Right hindlimb (tissue), 1 donor: ENCODE measurements at regions not wholly inside any gene's neighbourhood (a gene's known extent, or its start where the extent isn't known, plus 50 kb on each side); places are given as distances from the start of the nearest gene placed in this dataset.

ENCODE experiments used
- DNase-seq: peaks from one replicate; pipeline ENCODE4 v3.0.0-alpha.2; 2018

DNA sequence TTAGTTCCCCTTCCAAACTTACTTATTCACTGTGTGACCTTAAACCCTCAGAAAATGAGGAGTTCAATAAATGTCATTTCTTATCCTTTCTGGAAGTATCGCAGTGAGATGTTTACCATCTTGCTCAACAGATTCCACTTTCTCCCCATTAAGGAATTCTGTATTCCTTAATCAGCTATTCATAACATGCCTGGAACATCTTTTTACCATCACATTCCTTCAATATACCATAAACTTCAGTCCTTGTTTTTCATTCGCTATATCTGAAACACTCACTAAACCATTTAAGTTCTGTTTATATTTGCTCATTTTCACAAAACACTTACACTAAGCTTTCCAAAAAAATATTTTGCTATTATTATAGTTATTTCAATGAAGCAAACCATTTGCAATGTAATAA lies 1158.6 kb downstream of the CDH12 start:
- DNase-seq: no peak

DNA sequence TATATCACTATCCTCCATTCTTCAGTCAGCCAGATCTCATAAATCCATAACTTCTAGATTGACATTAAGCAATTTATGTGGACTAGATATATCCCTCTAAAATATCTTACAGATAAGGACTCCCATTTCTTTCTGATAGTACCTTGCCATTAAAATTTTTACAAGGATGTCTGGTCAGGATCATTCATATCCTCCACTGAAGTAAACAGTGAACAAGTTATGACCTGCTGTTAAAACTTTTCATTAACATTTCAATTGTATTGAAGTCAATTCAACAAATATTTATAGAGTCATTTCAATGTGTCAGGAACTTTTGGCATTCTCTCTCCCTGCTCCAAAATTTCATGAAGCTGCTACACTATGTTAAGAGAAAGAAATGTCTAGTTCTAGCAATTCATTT lies 1159.6 kb downstream of the CDH12 start:
- DNase-seq: no peak

DNA sequence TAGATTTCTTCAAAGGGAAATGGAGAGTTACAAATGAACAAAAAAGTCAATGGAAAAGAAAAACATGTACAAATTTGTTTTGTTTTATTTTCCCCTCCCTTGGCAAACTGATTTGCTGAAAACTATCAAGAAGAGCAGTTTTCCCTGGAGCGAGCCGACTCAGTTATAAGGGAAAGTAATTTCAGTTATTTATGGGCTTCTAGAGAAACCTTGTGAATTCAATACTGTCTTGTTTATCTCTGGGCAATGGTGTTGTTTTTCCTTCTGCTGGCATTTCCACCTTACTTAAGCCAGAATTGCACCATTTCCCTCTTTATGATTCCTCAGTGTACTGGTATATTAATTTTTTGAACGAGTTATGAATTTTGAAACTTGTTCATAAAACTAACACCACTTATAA lies 1163.6 kb downstream of the CDH12 start:
- DNase-seq: no peak

DNA sequence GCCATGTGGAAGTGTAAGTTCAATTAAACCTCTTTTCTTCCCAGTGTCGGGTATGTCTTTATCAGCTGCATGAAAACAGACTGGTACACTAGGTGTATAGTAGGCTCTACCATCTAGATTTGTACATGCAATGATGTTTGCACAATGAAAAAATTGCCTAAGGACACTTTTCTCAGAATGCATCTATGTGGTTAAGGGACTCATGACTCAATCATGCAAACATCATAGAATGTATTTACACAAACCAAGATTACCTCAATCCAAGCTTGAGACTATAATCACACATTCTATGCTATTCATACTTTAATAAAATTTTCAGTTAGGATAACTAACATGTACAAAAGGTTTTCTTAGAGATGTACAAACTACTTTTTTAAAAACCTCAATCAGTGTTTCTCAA lies 1164.5 kb downstream of the CDH12 start:
- DNase-seq: no peak

DNA sequence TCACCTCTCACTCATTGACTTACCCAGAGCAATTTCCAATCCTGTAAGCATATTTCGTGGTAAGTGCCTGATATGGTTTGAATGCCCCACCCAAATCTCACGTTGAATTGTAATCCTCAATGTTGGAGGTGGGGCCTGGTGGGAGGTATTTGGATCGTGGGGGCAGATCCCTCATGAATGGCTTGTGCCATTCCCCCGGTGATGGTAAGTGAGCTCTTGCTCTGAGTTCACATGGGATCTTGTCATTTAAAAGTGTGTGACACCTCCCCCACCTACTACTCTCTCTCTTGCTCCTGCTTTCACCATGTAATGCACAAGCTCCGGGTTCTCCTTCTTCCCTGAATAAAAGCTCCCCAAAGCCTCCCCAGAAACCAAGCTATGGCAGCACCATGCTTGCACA lies 1165.5 kb downstream of the CDH12 start:
- DNase-seq: no peak

DNA sequence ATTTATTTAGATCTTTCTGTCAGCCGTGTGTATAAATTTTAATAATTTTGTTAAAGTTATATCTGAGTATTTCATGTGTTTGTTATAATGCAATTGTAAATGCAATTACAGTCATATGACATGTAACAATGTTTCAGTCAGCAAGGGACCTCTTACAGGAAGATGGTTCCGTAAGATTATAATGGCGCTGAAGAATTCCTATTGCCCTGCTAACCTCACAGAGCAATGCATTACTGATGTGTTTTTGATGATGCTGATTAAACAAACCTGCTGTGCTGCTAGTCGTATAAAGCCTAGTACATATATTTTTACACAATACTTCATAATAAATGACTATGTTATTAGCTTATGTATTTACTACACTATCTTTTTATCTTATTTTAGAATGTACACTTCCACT lies 1166.4 kb downstream of the CDH12 start:
- no peak for DNase-seq

DNA sequence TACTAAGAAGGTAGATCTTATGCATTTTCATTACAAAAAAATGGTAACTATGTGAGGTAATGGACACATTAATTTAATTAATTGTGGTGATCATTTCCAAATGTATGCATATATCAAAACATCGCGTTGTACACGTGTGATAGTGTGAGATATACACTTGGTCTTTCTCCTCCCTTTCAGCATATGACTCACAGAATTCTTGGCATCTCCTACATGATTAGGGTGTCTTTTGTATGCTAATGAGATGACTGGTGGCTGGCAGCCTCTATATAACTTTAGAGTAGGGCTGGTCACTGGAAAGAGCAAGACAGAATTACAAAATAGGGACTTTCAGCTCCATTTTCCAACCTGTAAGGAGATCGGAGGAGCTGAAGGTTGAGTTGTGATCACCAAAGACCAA lies 1167.6 kb downstream of the CDH12 start:
- DNase-seq: no peak

DNA sequence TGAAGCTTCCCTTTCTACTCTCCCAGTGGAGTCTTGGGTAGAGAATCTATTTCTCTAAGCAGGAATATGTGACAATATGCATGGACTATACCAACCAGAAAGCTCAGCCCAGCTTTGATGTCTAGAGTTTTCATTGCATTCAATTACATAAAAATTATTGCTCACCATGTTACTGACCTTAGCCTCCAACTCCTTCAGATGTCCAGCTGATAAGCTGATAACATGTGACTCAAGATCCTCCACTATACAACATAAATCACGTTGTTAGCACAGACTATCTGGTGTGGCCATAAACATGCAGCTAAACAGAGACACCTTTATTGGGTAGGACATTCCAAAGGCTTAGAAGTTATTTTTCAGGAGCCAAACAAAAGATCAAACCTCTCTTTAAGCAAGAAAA lies 1168.2 kb downstream of the CDH12 start:
- no peak for DNase-seq

DNA sequence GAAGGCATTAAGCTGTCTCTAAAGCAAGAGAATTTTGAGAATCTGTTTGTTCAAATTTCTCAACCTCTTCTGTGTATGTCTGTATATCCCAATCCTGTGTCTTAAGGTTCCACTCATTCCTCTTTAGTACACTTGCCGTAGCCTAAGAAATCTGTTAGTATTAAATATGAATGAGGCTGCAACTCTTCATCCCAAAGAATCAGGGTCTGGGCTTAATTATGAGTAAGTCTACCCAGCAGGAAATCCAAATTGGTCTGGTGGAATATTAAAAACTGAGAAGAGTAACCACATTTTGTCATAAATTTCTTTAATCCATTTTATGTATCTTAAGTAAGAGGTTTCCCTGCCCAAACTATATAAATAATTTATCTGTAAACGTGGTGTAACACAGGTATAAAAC lies 1171.2 kb downstream of the CDH12 start:
- DNase-seq: no peak

DNA sequence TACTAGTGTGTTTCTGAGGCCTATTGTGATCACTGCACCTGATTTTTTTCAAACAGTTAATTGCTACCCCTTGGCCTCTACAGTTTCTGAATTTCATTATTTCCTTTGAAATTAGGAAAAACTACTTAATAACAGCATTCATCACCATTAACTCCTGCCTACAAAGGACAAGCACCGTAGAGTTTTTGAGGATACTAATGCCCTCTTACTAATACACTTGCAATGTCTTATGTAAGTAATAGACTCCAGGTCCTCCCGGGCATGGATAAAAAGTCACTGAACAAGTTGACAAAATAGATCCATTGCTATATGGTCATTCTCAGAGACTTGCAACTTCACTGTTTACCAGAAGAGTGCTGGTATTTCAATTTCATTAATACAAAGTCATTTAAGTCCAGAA lies 1172.5 kb downstream of the CDH12 start:
- DNase-seq: no peak

DNA sequence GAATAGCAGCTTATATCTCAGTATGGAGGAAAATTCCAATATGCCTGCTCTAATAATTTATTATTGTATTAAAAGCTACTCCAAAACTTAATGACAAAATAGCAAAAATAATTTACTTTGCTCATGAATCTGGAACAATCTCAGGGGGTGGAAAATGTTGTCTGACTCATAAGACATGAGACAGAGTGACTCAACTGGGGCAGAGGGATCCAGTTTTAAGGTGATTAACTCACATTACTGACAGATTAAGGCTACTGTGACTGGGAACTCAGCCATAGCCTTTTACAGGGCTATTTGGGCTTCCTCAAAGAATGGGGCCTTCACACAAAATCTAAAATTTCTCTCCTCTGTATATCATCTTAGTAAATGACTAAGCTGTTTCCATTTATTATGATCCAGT lies 1172.9 kb downstream of the CDH12 start:
- DNase-seq: no peak

DNA sequence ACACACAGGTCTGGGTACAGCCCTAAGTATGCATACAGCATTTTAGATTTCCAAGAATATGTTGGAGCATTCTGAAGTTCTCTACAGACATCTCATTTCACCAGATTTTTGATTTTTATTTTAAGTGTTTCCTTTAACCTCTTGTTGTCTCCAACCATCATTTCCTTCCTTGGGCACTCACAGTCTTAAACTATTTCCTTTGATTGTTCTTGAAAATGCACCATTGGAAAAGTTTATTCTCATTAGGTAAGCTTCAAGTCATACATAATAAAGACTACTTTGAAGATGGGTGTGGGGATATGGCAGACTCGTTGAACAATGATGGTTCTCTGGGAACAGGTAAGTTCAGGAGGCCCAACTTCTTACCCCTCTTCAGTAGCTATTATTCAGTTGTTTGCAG lies 1174.6 kb downstream of the CDH12 start:
- no peak for DNase-seq

DNA sequence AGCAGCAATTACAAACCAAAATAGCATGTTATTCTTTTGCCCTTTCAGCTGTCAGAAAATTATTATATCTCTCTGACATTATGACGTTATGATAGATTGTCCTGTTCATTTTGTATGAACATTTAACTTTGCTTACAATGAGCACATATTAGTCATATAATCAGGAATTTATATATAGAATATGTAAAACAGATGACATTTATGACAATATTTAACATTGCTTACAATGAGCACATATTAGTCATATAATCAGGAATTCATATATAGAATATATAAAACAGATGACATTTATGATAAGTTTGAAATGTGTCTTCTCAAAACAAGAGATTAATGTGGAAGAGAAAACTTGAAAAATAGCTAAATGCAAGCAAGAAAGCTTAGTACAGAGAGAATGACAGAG lies 1180.2 kb downstream of the CDH12 start:
- DNase-seq: no peak

DNA sequence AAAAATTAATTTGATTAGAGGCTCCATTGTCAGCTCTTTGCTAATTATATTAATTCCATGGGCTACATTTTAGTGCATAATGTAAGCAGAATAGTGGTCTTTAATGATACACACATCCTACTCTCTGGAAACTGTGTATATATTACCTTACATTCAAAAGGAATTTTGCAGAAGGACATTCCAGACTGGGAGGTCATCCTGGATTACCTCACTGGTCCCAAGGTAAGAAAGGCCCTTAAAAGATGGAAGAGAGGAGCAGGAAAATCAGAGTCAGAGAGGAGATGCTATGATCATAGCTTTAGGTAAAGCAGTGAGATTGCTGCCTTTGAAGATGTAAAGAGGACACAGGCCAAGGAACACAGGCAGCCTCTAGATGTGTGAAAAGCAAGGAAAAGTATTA lies 1180.8 kb downstream of the CDH12 start:
- no peak for DNase-seq

DNA sequence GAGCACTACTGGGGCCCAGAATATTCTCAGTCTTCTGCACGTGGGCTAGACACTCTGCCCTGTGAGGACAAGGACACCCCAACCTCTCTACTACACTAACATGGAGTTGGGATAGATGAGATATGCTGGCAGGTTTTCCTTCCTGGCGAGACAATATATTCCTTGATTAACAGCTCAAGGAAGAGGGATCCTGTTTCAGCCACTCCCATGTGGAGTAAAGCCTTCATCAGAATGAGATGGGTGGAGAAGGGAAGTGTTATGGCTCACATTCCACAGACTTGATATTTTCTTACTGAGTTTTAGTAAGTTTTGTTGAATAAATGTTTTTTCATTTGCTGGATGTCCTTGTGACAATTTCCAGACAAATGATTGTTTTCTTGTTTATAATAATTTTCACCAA lies 1187.6 kb downstream of the CDH12 start:
- DNase-seq: no peak

DNA sequence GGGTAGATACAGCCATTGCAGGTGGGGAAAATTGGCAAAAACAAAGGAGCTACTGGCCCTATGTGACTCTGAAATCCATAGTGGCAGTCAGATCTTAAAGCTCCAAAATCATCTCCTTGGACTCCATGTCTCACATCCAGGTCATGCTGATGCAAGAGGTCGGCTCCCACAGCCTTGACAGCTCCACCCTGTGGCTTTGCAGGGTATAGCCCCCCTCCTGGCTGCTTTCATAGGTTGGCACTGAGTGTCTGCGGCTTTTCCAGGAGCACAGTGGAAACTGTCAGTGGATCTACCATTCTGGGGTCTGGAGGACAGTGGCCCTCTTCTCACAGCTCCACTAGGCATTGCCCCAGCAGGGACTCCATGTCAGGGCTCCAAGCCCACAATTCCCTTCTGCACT lies 1190.1 kb downstream of the CDH12 start:
- no peak for DNase-seq

DNA sequence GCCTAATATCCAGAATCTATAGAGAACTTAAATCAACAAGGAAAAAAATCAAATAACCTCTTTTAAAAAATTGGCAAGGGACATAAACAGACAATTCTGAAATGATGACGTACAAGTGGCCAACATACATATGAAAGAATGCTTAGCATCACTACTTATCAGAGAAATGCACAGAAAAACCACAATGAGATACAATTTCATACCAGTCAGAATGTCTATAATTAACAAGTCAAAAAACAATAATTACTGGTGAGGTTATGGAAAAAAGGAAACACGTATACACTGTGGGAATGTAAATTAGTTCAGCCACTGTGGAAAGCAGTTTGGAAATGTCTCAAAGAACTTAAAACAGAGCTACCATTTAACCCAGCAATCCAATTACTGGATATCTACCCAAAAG lies 1192.0 kb downstream of the CDH12 start:
- DNase-seq: no peak

DNA sequence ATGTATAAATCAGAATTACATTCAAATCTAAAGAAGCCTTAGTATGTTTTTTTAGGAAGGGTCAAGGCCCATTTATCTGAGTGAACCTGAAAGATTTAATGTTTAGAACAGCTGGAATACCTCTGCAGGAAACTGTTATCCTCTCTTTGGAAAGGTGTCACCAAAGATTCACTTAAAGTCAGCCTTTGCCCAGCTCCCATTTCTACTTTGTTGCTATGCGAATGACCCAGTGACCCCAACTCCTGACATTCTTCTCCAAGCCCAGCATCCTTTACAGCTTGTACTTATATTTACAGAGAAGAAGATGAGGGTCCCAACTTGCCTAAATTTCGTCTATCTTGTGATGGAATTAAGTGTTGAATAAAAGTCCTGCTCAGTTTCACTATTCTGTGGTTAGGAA lies 1198.6 kb downstream of the CDH12 start:
- no peak for DNase-seq

DNA sequence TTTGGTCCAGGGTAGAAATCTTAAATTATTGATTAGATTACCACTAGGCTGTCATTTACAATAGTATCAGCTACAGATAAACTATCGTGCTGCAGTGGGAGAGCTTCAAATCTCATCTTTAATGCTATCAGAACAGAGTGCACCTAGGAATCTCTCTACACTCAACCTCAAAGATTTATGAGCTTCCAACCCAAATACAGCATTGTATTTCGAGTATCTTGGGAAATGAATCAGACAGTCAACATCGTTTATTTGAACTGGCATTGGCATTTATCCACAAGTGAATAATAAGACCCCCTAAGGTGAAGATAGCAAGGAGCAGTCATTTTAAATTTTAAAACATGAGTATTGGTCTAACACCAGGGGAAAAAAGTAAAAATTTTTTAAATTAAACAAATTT lies 1203.2 kb downstream of the CDH12 start:
- DNase-seq: no peak

DNA sequence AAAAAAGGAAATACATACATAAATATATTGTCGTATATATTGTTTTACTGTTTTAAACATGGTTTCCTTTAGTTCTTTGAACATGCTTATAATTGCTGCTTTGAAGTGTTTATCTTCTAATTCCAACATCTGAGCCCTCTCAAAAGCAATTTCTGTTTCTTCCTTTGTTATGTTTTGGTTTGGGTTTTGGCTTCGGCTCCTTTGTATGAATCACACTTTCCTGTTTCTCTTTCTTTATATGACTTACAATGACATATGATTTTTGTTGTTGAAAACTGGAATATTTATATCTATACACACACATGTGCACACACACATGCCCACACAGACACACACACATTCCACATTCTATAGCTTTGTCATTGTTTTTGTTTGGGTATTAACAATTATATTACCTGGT lies 1206.7 kb downstream of the CDH12 start:
- DNase-seq: no peak

DNA sequence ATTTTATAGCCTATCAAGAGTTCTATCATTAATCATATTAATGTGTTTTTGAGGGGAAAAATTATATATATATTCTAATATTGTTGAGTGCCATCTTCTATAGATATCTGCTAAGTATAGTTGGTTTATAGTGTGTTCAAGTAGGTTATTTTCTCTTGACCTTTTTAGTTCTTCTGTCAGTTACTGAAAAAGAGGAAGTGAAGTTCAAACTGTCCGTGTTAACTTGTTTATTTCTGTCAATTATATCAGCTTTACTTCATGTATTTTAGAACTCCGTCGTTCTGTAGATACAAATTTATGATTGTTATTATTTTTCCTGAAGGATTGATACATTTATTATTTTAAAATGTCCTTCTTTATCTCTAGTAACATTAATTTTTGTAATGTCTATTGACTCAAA lies 1209.1 kb downstream of the CDH12 start:
- no peak for DNase-seq

DNA sequence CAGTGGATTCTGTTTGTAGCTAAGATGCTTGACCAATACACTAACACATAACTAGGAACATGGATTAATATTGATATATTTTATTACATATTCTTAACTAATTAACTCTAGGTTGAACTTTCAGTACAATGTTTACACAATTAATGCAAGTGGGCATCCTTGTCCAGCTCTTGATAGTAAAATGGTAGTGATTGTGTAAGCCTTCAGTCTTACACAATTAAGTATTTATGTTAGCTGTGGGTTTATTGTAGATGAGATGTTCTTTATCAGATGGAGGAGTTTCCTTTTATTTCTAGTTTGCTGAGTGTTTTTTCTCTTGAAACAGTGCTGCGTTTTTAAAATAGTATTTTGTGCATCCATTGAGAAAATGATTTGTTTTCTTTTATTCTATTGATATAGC lies 1210.8 kb downstream of the CDH12 start:
- no peak for DNase-seq

DNA sequence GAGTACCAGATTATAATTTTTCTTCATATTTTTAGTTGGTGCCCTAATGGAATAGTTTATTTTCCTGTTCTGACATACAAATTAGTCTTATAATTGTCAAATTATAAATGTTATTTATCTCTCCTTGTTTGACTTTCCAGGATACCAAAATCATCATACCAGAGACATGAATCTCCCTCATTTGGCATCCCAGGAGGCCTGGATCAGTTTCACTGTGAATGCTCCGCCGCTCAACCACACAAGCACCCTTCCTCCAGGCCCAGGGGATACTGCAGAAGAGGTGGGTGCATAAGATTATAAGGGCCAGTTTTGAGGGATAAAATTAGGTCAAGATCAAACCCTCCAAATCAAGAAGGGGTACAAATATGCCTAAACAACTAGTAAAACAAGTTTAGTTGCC lies 1229.3 kb downstream of the CDH12 start:
- DNase-seq: no peak

DNA sequence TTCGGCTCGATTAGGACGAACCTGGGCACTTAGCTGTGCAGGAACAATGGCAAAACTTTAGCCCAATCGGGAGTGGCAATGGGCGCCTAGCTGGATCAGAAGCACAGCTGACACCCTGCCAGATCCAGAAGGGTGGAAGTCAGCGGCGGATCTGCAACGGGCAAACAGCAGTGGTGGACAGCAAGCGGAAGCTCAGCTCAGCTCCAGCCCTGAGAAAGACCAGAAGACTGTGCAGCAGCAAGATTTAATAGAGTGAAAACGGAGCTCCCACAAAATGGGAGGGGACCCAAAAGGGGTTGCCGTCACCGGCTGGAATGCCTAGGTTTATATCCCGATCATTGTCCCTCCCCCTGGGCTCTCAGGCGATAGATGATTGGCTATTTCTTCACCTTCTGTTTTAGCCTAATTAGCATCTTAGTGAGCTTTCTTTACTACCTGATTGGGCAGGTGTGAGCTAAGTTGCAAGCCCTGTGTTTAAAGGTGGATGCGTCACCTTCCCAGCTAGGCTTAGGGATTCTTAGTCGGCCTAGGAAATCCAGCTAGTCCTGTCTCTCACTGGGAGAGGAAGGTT lies 1237.9 kb downstream of the CDH12 start:
- DNase-seq: no peak

DNA sequence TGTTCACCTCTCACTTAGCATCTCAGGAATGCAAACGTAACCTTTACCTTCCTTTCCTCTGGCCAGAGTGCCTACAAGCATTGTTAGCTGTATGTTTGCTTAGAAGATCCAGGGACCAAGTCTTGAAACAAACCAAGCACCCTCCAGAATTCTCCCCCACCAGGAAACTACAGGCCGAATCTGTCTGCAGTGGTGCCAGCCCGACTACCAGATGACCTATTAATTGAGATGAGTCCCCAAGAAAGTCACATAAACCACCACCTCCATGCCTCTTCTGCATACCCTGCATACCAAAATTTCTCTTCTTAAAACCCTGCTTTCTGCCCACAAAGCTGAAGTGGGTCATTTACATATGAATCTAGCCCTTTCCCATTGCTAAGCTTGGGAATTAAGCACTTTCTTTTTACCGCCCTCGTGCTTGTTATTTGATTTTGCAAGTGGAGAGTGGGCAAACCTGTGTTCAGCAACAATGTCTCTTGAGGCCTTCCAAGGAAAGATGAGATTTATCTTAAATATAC lies 1239.1 kb downstream of the CDH12 start:
- no peak for DNase-seq

DNA sequence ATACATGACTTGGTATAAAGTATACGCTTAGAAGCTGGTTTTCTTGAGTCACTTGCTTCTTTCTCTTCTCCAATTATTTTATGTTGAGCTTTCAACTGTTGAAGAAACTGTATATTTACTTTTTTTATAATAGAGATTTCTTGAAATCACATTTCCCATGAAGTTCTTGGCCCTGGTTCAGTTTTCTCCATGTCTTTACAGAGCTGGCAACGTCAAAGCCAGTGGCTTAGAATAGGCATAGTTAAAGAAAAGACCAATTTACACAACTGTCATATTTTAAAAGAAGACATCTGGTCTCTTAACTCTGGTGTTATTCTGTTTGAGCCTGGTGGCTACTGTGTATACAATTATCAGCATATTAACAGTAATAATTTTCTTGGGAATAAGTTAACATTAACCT lies 1249.3 kb downstream of the CDH12 start:
- DNase-seq: no peak
